ENCODE measurements at regions not wholly inside any gene's neighbourhood (a gene's known extent, or its start where the extent isn't known, plus 50 kb on each side); places are given as distances from the start of the nearest gene placed in this dataset.

GRCh38 chr10:130725474-130725970 is 586.0 kb downstream of the TCERG1L start:
- TF ChIP-seq NFRKB (IDR thresholded peaks at IDR 0.05): no peak
- no peak for TF ChIP-seq ARNT (IDR thresholded peaks at IDR 0.05)
- TF ChIP-seq FOXM1 (IDR thresholded peaks at IDR 0.05; ENCODE audit: borderline replicate concordance): no peak
- TF ChIP-seq SUZ12 (IDR thresholded peaks at IDR 0.05): no peak
- TF ChIP-seq BHLHE40 (IDR thresholded peaks at IDR 0.05; ENCODE audit: borderline replicate concordance): no peak
- TF ChIP-seq TARDBP (IDR thresholded peaks at IDR 0.05): no peak
- TF ChIP-seq FOXK2 (IDR thresholded peaks at IDR 0.05): no peak
- TF ChIP-seq SP1 (IDR thresholded peaks at IDR 0.05): no peak
- no peak for TF ChIP-seq ELF4 (IDR thresholded peaks at IDR 0.05)
- no peak for TF ChIP-seq HDGF (IDR thresholded peaks at IDR 0.05; ENCODE audit: borderline replicate concordance)
- no peak for TF ChIP-seq PKNOX1 (IDR thresholded peaks at IDR 0.05)
- no peak for TF ChIP-seq LEF1 (IDR thresholded peaks at IDR 0.05; ENCODE audit: borderline replicate concordance)

All from HEK293T (cell line).